ENCODE measurements at regions not wholly inside any gene's neighbourhood (a gene's known extent, or its start where the extent isn't known, plus 50 kb on each side); places are given as distances from the start of the nearest gene placed in this dataset.

DNA sequence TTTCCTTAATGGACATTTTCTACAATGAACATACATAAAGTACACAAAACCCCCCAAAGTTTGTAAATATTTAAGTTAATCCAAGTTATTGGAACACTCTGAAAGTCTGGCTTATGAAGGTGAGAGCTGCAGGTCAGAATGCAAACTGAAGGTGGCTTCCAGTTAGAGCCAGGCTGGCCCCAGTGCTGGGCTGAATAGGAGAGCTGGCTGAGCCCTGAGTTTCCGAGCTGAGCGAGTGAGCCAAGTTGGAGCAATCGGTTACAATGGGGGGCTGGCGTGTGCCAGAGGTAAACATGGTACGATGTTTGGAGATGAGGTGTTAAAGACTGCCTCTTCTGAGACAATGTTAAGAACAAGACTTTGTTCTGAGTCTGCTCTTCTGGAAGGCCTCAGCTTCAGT, 230.8 kb upstream of the MCTP2 start:
- H3K79me2 ChIP-seq (ENCODE audit: insufficient read depth, low read length), result no peaks in the 10 kb centered on the region
- no peaks in the 10 kb centered on the region for H3K36me3 ChIP-seq (ENCODE audit: insufficient read depth, low read length)
- H3K4me3 ChIP-seq (ENCODE audit: low read depth in 1 of 2, low read length in 2 of 2), result no peak overlapping the region
- H3K4me1 ChIP-seq (ENCODE audit: insufficient read depth, low read length), result peaks cover 27% of the 10 kb centered on the region
- H3K9ac ChIP-seq (ENCODE audit: low read depth, low read length), result no peak overlapping the region
- peak overlapping the region; percentile 33; the same call in 1 of the 2 replicates for H3K27ac ChIP-seq (ENCODE audit: low read length)
- H4K20me1 ChIP-seq (ENCODE audit: insufficient read depth, low read length), result no peaks in the 10 kb centered on the region
- no peaks in the 10 kb centered on the region for H3K27me3 ChIP-seq (ENCODE audit: insufficient read depth, low read length, poor library complexity)
- TF ChIP-seq, protein P1, sequence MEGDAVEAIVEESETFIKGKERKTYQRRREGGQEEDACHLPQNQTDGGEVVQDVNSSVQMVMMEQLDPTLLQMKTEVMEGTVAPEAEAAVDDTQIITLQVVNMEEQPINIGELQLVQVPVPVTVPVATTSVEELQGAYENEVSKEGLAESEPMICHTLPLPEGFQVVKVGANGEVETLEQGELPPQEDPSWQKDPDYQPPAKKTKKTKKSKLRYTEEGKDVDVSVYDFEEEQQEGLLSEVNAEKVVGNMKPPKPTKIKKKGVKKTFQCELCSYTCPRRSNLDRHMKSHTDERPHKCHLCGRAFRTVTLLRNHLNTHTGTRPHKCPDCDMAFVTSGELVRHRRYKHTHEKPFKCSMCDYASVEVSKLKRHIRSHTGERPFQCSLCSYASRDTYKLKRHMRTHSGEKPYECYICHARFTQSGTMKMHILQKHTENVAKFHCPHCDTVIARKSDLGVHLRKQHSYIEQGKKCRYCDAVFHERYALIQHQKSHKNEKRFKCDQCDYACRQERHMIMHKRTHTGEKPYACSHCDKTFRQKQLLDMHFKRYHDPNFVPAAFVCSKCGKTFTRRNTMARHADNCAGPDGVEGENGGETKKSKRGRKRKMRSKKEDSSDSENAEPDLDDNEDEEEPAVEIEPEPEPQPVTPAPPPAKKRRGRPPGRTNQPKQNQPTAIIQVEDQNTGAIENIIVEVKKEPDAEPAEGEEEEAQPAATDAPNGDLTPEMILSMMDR (IDR thresholded peaks at IDR 0.05; ENCODE audit: borderline replicate concordance, extremely low read depth, low read length, poor library complexity, severe bottlenecking), result no peak
- TF ChIP-seq EZH2 (IDR thresholded peaks at IDR 0.05; ENCODE audit: borderline replicate concordance, low read depth, low read length, severe bottlenecking), result no peak
- peak overlapping the region; percentile 29; the same call in 1 of the 2 replicates for H2AFZ ChIP-seq (ENCODE audit: low read depth, low read length)
- no peak for DNase-seq
- no peak overlapping the region for H3K4me2 ChIP-seq (ENCODE audit: insufficient read depth, low read length)
- no peaks in the 10 kb centered on the region for H3K9me3 ChIP-seq (ENCODE audit: insufficient read depth, low read length, severe bottlenecking)
- ATAC-seq (ENCODE audit: insufficient read depth, low read depth), result no peak

DNA sequence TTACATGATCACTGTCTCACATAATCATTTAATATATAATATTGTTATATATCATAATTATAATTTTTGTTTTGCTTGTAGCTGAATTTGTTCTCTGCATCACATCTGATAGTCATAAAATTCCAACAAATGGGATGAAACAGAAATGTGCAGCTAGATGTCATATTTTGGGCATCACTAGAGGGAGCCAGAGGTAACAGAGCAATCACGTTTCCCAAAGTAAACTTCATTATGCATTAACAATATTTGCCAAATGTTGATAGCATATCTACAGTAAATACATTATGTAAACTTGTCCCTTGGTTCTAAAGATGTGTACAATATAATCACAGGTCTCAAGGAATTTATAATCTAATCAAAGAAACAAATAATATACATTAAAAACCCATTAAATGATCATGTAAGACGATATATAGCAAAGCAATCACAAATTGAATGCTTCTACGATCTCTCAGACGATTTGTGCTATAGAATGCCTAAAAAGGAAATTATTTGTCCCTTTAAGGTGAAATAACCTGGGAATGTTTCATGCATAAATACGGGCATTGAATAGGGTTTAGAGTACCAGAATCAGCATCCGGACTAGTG, 234.2 kb upstream of the MCTP2 start:
- no peaks in the 10 kb centered on the region for H3K9me3 ChIP-seq (ENCODE audit: insufficient read depth, low read length, severe bottlenecking)
- H3K4me1 ChIP-seq (ENCODE audit: insufficient read depth, low read length), result peaks cover 41% of the 10 kb centered on the region
- H2AFZ ChIP-seq (ENCODE audit: low read depth, low read length), result no peak overlapping the region
- H3K79me2 ChIP-seq (ENCODE audit: insufficient read depth, low read length), result no peaks in the 10 kb centered on the region
- no peak for TF ChIP-seq EZH2 (IDR thresholded peaks at IDR 0.05; ENCODE audit: borderline replicate concordance, low read depth, low read length, severe bottlenecking)
- TF ChIP-seq, protein P1 (IDR thresholded peaks at IDR 0.05; ENCODE audit: borderline replicate concordance, extremely low read depth, low read length, poor library complexity, severe bottlenecking), result peak; percentile 70
- no peaks in the 10 kb centered on the region for H3K36me3 ChIP-seq (ENCODE audit: insufficient read depth, low read length)
- DNase-seq, result no peak
- H3K4me2 ChIP-seq (ENCODE audit: insufficient read depth, low read length), result no peak overlapping the region
- no peak overlapping the region for H3K4me3 ChIP-seq (ENCODE audit: low read depth in 1 of 2, low read length in 2 of 2)
- H4K20me1 ChIP-seq (ENCODE audit: insufficient read depth, low read length), result no peaks in the 10 kb centered on the region
- H3K27ac ChIP-seq (ENCODE audit: low read length), result peak overlapping the region; percentile 39
- H3K9ac ChIP-seq (ENCODE audit: low read depth, low read length), result no peak overlapping the region
- no peaks in the 10 kb centered on the region for H3K27me3 ChIP-seq (ENCODE audit: insufficient read depth, low read length, poor library complexity)
- ATAC-seq (ENCODE audit: insufficient read depth, low read depth), result no peak

DNA sequence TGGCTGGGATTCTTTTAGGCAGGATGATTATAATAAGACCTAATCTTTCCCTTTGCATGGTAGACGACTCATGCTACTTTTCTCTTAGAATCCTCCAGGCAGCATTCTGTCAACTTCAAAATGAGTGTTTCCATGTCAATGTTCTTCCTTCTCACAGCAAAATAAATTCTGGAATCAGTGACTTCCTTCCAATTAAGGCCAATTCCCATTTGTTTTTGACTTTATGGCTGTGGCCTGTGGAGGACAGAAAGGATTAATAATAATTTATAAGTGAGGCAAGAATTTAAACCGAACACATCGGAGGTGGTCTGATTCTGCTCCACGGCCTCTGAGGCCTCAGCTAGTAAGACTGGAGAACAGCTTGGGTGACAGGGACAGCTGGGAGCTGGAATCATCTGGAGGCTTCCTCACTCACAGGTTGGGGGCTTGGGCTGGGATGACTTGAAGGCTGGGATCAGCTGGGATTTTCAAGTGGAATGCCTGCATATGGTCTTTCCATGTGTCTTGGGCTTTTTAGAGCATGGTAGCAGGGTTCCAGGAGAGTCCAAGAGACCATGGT, 241.8 kb upstream of the MCTP2 start:
- DNase-seq (no peak), ATAC-seq (ENCODE audit: insufficient read depth, low read depth) (no peak)
- Histone ChIP-seq H3K9ac (ENCODE audit: low read depth, low read length) (peak overlapping the region; percentile 19; the same call in 1 of the 2 replicates), H4K20me1 (ENCODE audit: insufficient read depth, low read length) (no peaks in the 10 kb centered on the region), H3K79me2 (ENCODE audit: insufficient read depth, low read length) (no peaks in the 10 kb centered on the region), H3K27ac (ENCODE audit: low read length) (peak overlapping the region; percentile 99), H3K4me1 (ENCODE audit: insufficient read depth, low read length) (peaks cover 80% of the 10 kb centered on the region), H2AFZ (ENCODE audit: low read depth, low read length) (no peak overlapping the region), H3K9me3 (ENCODE audit: insufficient read depth, low read length, severe bottlenecking) (no peaks in the 10 kb centered on the region), H3K27me3 (ENCODE audit: insufficient read depth, low read length, poor library complexity) (no peaks in the 10 kb centered on the region), H3K4me2 (ENCODE audit: insufficient read depth, low read length) (no peak overlapping the region), H3K4me3 (ENCODE audit: low read depth in 1 of 2, low read length in 2 of 2) (no peak overlapping the region), H3K36me3 (ENCODE audit: insufficient read depth, low read length) (no peaks in the 10 kb centered on the region)
- no peak for TF ChIP-seq EZH2 (IDR thresholded peaks at IDR 0.05; ENCODE audit: borderline replicate concordance, low read depth, low read length, severe bottlenecking)

DNA sequence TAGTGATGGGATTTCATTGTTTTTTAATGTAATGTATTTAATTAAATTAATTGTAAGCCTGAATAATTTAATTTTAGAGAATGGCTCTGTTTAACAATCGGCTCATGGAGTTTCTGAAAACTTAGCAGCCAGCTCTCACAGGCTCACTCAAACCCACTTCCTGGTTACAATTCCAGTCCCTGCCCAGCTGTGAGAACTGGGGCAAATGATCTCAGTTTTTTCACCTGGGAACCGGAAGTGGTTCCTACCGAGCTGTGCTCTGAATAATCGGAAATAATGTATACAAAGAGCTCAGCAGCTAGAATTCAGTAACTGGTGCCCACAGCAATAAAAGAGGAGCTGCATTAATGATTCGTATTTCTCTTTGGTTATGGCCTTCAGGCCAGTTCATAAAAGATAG, 244.3 kb upstream of the MCTP2 start:
- H3K9ac ChIP-seq (ENCODE audit: low read depth, low read length), result peak overlapping the region; percentile 74
- TF ChIP-seq, protein P1 (IDR thresholded peaks at IDR 0.05; ENCODE audit: borderline replicate concordance, extremely low read depth, low read length, poor library complexity, severe bottlenecking), result no peak
- no peak for TF ChIP-seq EZH2 (IDR thresholded peaks at IDR 0.05; ENCODE audit: borderline replicate concordance, low read depth, low read length, severe bottlenecking)
- no peaks in the 10 kb centered on the region for H3K27me3 ChIP-seq (ENCODE audit: insufficient read depth, low read length, poor library complexity)
- peaks cover 83% of the 10 kb centered on the region for H3K4me1 ChIP-seq (ENCODE audit: insufficient read depth, low read length)
- H3K4me2 ChIP-seq (ENCODE audit: insufficient read depth, low read length), result peak overlapping the region; percentile 50
- no peaks in the 10 kb centered on the region for H3K36me3 ChIP-seq (ENCODE audit: insufficient read depth, low read length)
- H3K79me2 ChIP-seq (ENCODE audit: insufficient read depth, low read length), result no peaks in the 10 kb centered on the region
- no peaks in the 10 kb centered on the region for H4K20me1 ChIP-seq (ENCODE audit: insufficient read depth, low read length)
- H3K4me3 ChIP-seq (ENCODE audit: low read depth in 1 of 2, low read length in 2 of 2), result peak overlapping the region in 1 of 2 experiments; percentile 14; a peak in 1 of 4 replicates
- 0 out of 2 replicates have a peak overlapping the region, but pooled peaks have one; percentile 28 for H2AFZ ChIP-seq (ENCODE audit: low read depth, low read length)
- DNase-seq, result peak; percentile 93
- peak; percentile 77 for ATAC-seq (ENCODE audit: insufficient read depth, low read depth)
- peak overlapping the region; percentile 99 for H3K27ac ChIP-seq (ENCODE audit: low read length)
- H3K9me3 ChIP-seq (ENCODE audit: insufficient read depth, low read length, severe bottlenecking), result no peaks in the 10 kb centered on the region
